ENCODE measurements at regions not wholly inside any gene's neighbourhood (a gene's known extent, or its start where the extent isn't known, plus 50 kb on each side); places are given as distances from the start of the nearest gene placed in this dataset.
A peak's percentile ranks its signal among the peaks of the same experiment; 100 is the strongest.

- no peaks in the 10 kb centered on the region for H4K20me1 ChIP-seq (replicated peaks; ENCODE audit: control insufficient read depth, insufficient read depth, low read length)
- H3K4me1 ChIP-seq (replicated peaks in 1 of 2; ENCODE audit: control insufficient read depth in 2 of 2, insufficient read depth in 2 of 2, low read length in 2 of 2): no peaks in the 10 kb centered on the region
- BruUV-seq (replicated peaks): no TSS peak
- CTCF ChIA-PET (ENCODE audit: low intra/inter-chr PET ratio): no interaction called here
- in situ Hi-C loops (cut with MboI) (no loop called here), intact Hi-C loops (cut with micrococcal nuclease) (no loop called here)
- H3K9me1 ChIP-seq (ENCODE audit: control insufficient read depth, insufficient read depth, low read length): no peaks in the 10 kb centered on the region
- no peaks in the 10 kb centered on the region for H3K27me3 ChIP-seq (ENCODE audit: control insufficient read depth in 2 of 2, insufficient read depth in 2 of 2, low read length in 2 of 2)
- no peak for FAIRE-seq
- TF ChIP-seq EWSR1 (IDR thresholded peaks at IDR 0.05; ENCODE audit: borderline replicate concordance, low read depth, partially characterized antibody): no peak
- no peak for TF ChIP-seq USF2 (CRISPR knock-in tag; IDR thresholded peaks at IDR 0.05)
- TF ChIP-seq ZNF134 (CRISPR knock-in tag; conservative IDR thresholded peaks at IDR 0.05): peak; percentile 60
- TF ChIP-seq ADNP (tag; IDR thresholded peaks at IDR 0.05): no peak
- no peak overlapping the region for H2AFZ ChIP-seq (ENCODE audit: low read depth, low read length)
- POLR2A ChIA-PET: no interaction called here
- no peak overlapping the region for H3K9ac ChIP-seq (ENCODE audit: insufficient read depth in 1 of 2, low read depth in 2 of 2, low read length in 2 of 2)
- H3K79me2 ChIP-seq (ENCODE audit: control insufficient read depth, insufficient read depth, low read length): no peaks in the 10 kb centered on the region
- no peaks in the 10 kb centered on the region for H3K36me3 ChIP-seq (ENCODE audit: control insufficient read depth, insufficient read depth, low read length)
- H3K27ac ChIP-seq (ENCODE audit: extremely low read depth, low read depth, low read length): no peak overlapping the region
- H3K4me2 ChIP-seq (ENCODE audit: insufficient read depth, low read length): no peak overlapping the region
- H3K4me3 ChIP-seq: no peak overlapping the region
- H3K9me3 ChIP-seq (replicated peaks; ENCODE audit: control insufficient read depth, insufficient read depth, low read depth, low read length): no peaks in the 10 kb centered on the region
- DNase-seq (ENCODE audit: extremely low read depth in 1 of 4, low spot score in 3 of 4): no peak
- ATAC-seq: no peak
These were observed 389.6 kb upstream of the COX7C start for GRCh38 chr5:86228147-86228546.

GRCh38 chr5:86232246-86232645 lies 385.5 kb upstream of the COX7C start:
- no peak overlapping the region for H3K27ac ChIP-seq (ENCODE audit: extremely low read depth, low read depth, low read length)
- no peak overlapping the region for H3K4me2 ChIP-seq (ENCODE audit: insufficient read depth, low read length)
- in situ Hi-C loops (cut with MboI): no loop called here
- ChIA-PET POLR2A (no interaction called here), CTCF (ENCODE audit: low intra/inter-chr PET ratio) (no interaction called here)
- no TSS peak for BruUV-seq (replicated peaks)
- intact Hi-C loops (cut with micrococcal nuclease): no loop called here
- no peak for DNase-seq (ENCODE audit: extremely low read depth in 1 of 4, low spot score in 3 of 4)
- no peak overlapping the region for H2AFZ ChIP-seq (ENCODE audit: low read depth, low read length)
- H3K36me3 ChIP-seq (ENCODE audit: control insufficient read depth, insufficient read depth, low read length): no peaks in the 10 kb centered on the region
- no peak overlapping the region for H3K4me3 ChIP-seq
- no peaks in the 10 kb centered on the region for H3K9me1 ChIP-seq (ENCODE audit: control insufficient read depth, insufficient read depth, low read length)
- no peaks in the 10 kb centered on the region for H3K4me1 ChIP-seq (replicated peaks in 1 of 2; ENCODE audit: control insufficient read depth in 2 of 2, insufficient read depth in 2 of 2, low read length in 2 of 2)
- FAIRE-seq: no peak
- H3K9me3 ChIP-seq (replicated peaks; ENCODE audit: control insufficient read depth, insufficient read depth, low read depth, low read length): no peaks in the 10 kb centered on the region
- no peak for ATAC-seq
- no peaks in the 10 kb centered on the region for H3K27me3 ChIP-seq (ENCODE audit: control insufficient read depth in 2 of 2, insufficient read depth in 2 of 2, low read length in 2 of 2)
- WGBS (ENCODE audit: insufficient coverage, low coverage, missing lambda C conversion rate): 0% methylated on average over 11 of the region's 11 CpGs
- no peaks in the 10 kb centered on the region for H3K79me2 ChIP-seq (ENCODE audit: control insufficient read depth, insufficient read depth, low read length)
- H3K9ac ChIP-seq (ENCODE audit: insufficient read depth in 1 of 2, low read depth in 2 of 2, low read length in 2 of 2): no peak overlapping the region
- TF ChIP-seq ELK3 (CRISPR knock-in tag; IDR thresholded peaks at IDR 0.05): no peak
- H4K20me1 ChIP-seq (replicated peaks; ENCODE audit: control insufficient read depth, insufficient read depth, low read length): no peaks in the 10 kb centered on the region
